Fibroblast of skin of abdomen (primary cell): ENCODE measurements at regions not wholly inside any gene's neighbourhood (a gene's known extent, or its start where the extent isn't known, plus 50 kb on each side); places are given as distances from the start of the nearest gene placed in this dataset.
A peak's percentile ranks its signal among the peaks of the same experiment; 100 is the strongest.
"Not testable (repeated sequence)": the region's sequence is repeated elsewhere in the genome, so short reads cannot be mapped to it uniquely, and the experiment has no call there.

Experiments used
- DNase-seq: peaks from one replicate; pipeline ENCODE4 v3.0.0-alpha.2; 2013

DNA sequence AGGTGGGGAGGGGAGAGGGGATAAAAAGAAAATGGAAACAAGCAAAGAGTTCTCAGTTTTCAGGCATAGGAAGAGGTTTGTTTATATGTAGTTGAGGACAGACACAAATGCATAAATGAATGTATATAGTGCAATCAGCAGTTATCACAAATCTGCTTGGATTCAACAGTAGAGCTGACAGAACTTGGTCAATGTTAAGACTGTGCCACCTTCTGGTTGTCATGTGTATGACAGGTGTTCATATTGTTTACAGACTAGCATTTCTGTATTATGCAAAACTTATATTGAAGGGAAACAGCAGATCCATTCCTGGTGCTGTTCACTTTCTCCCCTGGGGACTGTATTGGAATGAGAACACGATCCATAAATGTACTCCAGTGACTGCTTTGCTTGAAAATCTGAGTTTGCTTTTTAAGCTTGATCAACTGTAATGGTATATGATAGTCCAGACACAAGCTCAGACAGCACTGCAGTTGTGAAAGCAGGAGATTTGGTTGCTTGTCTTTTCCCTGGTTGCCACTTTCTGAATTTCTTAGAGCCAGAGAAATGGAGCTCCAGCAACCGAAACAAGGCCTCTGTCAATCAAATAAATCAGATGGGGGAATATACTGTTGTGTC, 319.5 kb upstream of the OBI1 start:
- DNase-seq = peak; percentile 35

DNA sequence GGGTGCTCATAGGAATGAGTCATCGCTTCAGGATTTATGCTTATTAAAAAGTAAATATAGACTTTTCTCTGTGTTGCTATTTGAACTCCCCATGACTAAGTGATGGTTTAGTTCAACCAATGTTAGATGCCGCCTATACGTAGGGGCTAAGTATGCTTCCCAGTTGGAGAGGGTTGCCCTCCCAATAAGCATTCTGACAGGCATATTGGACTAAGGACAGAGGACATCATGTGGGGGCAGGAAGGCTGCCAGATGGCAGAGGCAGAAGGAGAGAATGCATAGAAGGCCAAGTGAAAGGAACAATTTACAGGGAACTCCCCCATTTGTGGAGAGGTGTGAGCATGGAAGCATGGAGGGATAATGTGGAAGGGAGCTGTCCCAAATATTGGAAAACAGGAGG, 318.4 kb upstream of the OBI1 start:
- no peak for DNase-seq

- DNase-seq = no peak
Observed at GRCh38 chr13:78976696-78977095, 317.7 kb upstream of the OBI1 start.

GRCh38 chr13:78972561-78972960, 313.6 kb upstream of the OBI1 start:
- DNase-seq = no peak

DNA sequence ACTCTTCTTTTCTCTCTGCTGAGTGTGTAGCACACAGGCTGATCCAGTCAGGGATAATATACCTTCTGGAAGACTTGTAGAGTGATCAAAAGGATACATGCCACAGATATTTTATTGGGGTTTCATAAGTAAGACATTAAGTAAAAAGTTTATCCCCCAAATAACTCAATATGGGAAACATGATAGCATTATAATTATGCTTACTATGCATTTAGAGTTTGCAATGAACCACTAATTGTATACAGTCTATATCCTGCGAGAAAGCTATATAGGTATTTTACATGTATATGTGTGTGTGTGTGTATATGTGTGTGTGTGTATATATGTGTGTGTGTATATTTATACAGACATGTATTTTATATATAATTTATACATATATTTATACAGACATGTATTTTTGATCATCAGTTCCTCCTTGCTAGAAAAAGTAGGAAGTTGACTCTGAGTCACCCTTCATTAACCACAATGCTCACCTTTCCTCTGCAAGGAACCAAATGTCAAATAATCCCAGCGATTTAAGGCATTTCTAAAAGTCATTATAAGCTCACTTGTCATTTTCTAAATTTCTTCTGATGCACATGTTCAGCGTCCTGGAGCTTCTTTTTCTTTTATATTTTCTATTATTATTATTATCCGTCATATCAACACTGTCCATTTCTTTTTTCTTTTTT, 312.5 kb upstream of the OBI1 start:
- no peak for DNase-seq

- DNase-seq = no peak
Observed at GRCh38 chr13:78960881-78961280, 301.9 kb upstream of the OBI1 start.

- no peak for DNase-seq
Observed at GRCh38 chr13:78958006-78958405, 299.1 kb upstream of the OBI1 start.

DNA sequence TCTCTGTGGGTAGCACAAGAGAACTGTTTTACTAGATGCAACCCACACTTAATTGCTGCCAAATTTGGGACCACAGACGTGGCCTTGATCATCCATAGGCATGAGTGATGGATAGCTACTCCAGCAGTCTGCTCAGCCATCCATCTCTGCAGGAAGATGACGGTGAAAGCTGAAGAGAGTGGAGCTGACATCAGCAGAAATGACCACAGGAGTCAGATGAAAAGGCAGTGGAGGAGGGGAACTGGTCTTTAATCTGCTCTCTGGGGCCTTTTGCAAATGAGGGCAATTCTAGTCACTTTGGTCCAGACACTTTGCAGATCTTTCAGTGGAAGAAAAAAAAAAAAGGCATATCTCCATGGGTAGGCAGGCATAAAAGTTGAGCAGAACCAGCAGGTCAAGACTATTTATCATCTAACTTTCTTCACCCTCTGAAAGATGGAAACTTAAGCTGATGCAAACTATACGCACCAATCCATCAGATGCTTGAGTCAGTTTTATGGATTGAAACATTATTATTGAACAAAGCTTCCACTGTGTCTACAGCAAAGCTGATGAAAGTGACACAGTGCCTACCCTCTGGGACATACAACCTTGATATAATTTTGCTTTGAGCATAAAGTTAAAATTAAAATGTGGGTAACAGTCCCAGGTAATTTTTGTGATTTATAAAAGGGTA, 281.6 kb upstream of the OBI1 start:
- DNase-seq = no peak

- DNase-seq = no peak
Observed at GRCh38 chr13:78934336-78934735, 275.4 kb upstream of the OBI1 start.

DNA sequence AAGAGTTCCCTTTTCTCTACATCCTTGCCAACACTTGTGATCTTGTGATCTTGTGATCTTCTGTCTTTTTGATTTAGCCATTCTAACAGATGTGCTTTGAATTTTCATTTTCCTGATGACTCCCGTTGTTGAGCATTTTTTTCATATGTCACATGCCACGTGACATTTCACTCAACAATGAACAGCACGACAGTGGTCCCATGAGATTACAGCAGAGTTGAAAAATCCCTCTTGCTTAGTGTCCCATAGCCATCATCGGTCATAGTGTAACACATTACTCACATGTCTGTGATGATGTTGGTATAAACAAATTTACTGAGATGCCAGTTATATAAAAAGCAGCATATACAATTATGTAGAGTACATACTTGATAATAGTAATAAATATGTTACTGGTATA, 256.1 kb upstream of the OBI1 start:
- DNase-seq = no peak

DNA sequence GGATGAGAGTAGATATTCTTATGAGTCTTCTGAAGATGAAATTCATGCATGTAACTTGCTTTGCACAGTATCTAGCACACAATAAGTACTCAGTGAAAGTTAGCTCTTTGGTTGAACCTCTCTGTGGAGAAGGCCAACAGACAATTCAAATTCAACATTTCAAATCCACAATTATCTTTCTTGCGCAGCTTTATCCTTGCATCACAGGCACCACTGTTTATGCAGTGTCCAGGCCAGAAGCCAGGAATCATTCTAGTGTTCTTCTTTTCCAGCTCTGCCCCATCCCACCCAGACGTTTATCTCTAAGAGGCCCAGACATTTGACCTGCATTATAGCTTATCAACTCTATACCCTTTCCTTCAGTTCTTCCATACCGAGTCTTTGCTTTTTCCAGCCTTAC, 254.7 kb upstream of the OBI1 start:
- DNase-seq = no peak

DNA sequence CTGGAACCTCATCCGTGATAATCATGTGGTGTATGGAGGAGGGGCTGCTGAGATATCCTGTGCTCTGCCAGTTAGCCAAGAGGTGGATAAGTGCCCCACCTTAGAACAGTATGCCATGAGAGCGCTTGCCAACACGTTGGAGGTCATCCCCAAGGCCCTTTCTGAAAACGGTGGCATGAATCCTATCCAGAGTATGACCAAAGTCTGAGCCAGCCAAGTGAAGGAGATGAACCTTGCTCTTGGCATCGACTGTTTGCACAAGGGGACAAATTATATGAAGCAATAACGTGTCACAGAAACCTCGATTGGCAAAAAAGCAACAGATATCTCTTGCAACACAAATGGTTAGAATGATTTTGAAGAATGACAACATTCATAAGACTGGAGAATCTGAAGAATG, 251.2 kb upstream of the OBI1 start:
- no peak for DNase-seq

GRCh38 chr13:78909276-78909675, 250.3 kb upstream of the OBI1 start:
- DNase-seq = no peak

DNA sequence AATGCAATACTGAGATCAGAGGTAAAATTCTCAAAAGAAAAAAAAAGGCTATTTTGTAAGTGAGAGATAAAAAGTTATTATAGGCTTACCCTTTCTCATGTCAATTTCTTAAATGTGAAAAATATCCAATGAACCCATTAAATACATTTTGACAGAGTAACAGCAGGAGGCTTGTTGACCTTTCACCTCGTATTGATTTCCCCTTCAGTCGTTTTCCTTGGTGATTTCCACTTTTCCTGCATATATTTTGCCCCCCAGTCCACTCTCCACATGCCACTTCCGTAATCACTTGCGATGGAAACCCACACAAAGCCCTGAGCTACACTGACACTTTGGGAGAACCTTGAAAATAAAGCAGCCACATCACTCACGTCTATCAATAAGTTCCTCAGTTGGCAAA, 248.1 kb upstream of the OBI1 start:
- DNase-seq = no peak

DNA sequence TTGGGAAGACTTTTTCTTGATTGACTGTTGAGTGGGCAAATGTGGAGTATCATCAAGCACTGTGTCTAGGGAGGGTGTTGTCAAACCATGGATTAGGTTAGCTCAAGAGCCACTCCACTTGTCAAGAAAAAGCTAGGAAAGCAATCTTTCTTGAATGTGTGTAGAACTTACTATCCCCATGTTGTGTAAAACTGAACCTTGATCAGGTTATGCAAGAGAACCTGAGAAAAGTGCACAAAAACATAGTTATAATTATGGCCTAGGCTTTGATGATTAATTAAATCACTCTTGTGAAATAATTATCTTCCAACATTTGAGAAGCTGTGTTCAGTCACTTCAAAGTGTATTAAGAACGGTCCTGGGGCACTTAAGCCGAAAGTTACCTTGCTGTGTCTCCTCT, 238.2 kb upstream of the OBI1 start:
- no peak for DNase-seq

DNA sequence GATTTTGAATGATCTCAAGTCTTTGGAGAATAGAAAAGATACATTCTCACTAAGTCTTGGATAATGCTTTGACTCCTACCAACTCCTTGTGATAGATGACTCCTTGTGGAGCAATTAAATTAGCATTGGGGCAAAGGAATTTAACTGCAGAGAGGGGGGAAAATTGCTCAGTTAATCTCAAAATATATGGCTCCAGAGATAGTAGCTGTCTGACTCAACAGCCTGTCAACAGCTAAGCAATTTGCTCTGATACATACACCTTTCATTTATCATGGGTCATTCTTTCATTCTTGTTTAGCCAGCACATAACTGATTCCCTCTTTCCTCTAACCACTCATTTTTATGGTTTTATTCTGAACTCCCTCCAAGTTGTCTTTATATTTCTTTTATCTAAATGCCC, 225.6 kb upstream of the OBI1 start:
- no peak for DNase-seq

DNA sequence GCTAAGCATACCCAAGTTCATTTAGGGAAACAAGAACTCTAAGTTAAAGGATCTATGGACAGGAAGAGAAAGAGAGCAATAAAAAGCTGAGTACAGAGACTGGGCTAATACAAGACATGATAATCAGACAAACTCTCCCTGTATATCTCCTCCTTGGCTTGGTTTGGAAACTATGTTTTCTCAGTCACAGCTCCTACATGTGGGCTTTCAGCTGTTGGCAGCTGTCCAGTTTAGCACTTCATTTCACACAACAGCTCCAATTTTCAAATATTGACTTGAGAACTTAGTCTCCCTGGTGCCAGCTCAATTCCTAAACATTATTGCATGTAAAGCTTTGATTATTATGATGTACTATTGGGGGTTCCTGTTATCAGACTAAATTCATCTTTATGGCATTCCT, 222.8 kb upstream of the OBI1 start:
- no peak for DNase-seq

GRCh38 chr13:78881054-78881453, 222.1 kb upstream of the OBI1 start:
- DNase-seq = no peak

DNA sequence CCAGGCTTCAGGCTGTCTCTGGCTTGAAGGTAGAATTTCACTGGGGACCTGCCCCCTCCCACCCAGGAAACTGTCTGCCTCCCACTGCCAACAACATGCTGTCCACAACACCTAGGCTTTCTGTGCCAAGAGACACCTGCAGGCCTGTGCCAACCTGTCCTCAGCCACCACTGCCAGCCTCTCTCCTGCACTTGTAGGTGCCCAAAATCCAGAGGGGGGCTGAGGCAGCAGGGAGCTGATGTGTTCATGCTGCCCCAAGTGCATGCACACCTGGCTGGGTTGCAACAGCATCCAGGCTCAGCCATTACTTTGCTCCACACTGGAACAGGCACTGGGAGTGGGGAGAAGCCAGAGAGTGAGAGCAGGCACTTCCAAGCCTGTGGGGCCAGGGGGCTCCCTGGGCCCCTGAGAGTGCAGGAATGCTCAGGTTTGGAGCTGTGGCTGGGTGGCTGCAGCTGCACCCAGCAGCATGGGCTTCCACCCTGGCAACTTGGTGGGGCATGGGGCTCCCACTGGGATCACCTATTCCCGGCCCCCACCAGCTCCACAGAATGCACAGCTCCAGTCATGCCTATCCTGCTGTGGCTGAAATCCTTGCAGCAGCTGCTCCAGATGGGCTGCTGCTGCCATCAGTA, 218.1 kb upstream of the OBI1 start:
- DNase-seq = no peak

GRCh38 chr13:78875792-78876580, 217.0 kb upstream of the OBI1 start:
- DNase-seq = no peak

- DNase-seq = no peak
Observed at GRCh38 chr13:78868991-78869390, 210.0 kb upstream of the OBI1 start.

- no peak for DNase-seq
Observed at GRCh38 chr13:78867655-78868054, 208.7 kb upstream of the OBI1 start.

DNA sequence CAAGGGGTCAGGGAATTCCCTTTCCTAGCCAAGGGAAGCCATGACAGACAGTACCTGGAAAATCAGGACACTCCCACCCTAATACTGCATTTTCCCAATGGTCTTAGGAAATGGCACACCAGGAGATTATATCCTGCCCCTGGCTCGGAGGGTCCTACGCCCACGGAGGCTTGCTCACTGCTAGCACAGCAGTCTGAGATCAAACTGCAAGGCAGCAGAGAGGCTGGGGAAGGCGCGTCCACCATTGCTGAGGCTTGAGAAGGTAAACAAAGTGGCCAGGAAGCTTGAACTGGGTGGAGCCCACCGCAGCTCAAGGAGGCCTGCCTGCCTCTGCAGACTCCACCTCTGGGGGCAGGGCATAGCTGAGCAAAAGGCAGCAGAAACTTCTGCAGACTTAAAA, 207.1 kb upstream of the OBI1 start:
- DNase-seq = not testable (repeated sequence)
